ENCODE measurements at regions not wholly inside any gene's neighbourhood (a gene's known extent, or its start where the extent isn't known, plus 50 kb on each side); places are given as distances from the start of the nearest gene placed in this dataset.
"Not testable (repeated sequence)": the region's sequence is repeated elsewhere in the genome, so short reads cannot be mapped to it uniquely, and the experiment has no call there.

GRCh38 chrX:113470166-113470565 lies 629.5 kb upstream of the AMOT start:
- no peak for DNase-seq

DNA sequence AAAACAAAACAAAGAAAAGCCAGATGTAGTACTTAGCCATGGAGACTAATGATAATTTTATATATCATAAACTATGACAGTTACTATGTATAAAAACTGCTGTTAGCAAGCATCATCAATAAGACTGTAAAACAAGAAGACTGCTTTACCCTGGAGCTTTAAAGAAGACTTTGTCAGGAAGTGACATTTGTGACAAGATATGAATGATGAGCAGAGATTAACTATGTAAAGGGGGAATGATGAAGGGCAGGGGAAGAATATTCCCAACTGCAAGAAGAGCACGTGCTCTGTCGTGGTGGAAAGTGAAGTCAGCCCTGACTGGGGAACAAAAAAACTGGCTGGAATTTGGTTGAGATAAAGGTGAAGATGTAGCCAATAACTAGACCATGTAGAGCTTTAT lies 617.1 kb upstream of the AMOT start:
- DNase-seq = no peak

DNA sequence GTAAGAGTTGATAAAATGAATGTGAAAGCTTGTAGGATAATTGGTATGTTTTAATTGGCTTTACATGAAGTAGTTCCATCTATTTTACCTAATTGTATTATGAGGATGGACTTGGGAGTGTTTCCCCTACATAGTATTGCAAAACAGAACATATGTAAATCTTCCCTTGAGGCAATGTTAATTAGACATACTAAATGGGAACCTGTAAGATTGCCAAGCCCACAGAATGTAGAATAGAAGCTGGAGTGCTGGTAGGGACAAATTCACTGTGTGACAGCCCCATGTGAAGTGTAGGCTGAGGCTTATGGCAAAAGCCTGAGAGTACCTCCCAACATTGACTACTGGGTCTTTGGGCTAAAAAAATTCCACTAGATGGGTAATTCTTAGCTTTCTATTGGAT lies 615.0 kb upstream of the AMOT start:
- no peak for DNase-seq

- no peak for DNase-seq
Measured at GRCh38 chrX:113429011-113429410, 588.4 kb upstream of the AMOT start.

DNA sequence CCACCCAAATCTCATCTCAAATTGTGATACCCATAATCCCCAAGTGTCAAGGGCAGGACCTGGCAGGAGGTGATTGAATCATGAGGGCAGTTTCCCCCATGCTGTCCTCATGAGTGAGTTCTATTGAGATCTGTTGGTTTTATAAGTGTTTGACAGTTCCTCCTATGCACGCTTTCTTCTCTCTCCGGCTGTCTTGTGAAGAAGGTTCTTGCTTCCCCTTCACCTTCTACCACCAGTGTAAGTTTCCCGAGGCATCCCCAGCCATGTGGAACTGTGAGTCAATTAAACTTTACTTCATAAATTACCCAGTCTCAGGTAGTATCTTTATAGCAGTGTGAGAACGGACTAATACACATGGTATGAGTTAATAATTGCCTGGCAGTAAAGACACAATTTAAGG lies 581.7 kb upstream of the AMOT start:
- DNase-seq = no peak

GRCh38 chrX:113421432-113421831 lies 580.8 kb upstream of the AMOT start:
- DNase-seq = no peak

- DNase-seq = no peak
Measured at GRCh38 chrX:113412106-113412505, 571.5 kb upstream of the AMOT start.

DNA sequence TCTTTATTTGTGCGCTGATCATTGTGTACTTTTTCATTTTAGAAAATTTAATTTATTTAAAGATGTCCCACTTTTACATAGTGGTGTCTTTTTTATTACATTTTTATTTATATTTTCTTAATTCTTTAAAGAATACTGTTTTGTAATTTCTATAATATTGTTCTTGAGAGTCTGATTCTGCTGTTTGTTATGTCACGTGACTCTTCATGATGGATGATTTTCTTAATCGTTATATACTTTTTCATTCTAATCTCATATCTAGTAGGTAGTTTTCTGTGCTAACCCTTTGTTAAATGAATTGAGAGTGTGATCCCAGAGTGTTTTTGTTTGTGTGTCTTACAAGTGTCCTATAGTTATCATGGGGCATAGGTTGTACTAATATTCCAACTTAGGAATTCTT lies 568.2 kb upstream of the AMOT start:
- DNase-seq = no peak

DNA sequence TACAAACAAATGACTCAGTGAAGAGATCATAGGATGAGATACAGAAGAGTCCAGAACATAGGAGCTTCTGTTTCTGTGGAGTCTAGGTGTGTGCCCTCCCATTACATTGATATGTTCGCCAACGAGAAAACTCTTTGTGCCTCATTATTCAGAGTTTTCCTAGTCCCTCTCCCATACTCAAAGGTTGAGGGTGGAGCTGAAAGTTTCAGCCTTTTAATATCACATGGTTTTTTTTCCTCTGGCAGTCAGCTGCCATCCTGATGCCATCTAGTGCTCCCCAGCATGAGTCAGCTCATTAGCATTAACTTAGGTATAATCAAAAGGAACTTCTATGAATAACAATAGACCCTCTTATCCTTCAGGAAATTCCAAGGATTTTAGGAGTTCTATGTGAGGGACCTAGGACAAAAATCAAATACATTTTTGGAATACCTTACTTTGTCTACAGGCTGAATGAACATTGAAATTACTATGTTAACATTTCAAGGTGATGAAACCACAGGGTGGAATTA lies 559.6 kb upstream of the AMOT start:
- no peak for DNase-seq

DNA sequence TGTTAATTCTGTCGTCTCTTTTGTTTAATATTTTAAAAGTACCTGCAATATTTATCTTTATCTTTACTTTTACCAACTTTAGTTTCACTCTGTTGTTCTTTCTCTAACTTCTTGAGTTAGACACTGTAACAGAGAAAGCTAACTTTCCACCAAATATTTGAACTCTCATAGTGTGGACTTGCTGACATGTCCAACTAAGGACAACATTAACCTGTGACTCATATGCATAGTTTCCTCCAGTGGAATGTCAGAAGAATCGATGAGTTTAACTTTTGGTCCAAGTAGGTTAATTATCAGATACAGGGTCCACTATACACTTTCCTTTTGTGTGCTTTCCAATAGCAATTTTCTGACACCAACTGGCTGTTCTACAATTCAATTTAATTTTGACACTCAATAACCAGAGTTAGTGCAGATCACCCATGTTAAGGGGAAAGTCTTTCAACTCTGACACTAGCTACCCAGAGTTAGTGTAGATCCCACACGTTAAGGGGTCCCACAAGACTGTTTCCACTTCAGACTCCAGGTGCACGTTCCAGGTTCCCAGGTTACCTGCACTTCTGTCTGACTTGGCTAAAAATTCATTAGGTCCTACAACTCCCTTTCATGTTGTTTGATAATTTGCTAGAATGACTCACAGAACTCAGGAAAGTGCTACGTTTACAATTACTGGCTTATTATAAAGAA lies 559.0 kb upstream of the AMOT start:
- DNase-seq = no peak

DNA sequence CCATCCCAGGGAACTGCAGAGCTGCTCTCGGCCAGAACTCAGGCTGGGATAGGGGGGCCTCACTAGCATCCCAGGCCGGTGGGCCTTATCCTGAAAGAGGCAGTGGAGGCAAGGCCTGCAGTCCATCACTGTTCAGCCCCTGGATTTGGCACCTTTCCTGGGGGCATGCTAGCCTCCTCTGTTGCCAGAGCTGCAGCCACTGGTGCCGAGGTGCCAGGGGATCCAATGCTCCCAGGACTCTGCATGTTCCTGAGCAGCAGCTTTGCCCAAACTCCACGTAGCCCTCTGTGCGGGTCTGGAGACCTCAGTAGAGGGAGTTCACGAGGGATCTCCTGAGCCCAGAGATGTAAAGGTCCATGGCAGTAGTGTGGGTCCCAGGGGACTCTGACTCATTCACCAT lies 551.7 kb upstream of the AMOT start:
- no peak for DNase-seq

DNA sequence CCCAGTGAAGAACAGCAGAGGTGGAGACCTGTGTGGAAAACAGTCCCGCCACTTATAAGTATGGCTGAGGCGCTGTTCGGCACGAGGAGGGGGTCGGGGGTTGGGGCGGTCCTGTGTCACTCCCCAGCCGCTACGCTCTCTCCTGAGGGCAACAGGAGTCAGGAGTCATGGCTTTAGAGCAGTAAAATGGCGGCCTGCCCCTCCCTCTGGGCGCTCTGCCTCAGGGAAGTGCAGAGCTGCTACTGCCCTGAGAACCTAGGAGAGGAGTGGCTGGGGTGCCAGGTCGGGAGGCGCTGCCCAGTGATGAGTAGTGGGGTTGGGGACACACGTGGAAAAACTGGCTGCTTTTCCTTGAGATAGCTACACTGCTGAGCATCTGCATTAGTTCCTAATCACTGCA lies 551.2 kb upstream of the AMOT start:
- no peak for DNase-seq

DNA sequence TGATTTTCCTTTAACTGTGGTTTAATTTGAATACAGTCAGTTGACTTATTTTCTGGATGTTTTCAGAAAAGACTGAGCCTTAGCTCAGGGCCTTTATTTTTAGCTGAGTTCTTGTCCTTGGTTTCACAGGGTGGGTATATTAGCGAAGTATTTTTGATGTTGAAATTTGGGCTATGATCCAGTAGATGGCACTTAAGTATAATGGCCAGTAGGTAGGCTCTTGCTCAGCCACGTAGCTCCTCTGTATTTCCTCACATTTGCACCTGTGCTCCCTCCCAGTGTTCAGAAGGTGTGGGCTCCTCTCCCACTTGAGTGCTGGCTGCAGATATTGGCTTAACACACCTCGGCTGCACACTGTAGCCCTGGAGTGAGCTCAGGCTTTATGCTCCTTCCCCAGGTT lies 549.9 kb upstream of the AMOT start:
- DNase-seq = no peak

- DNase-seq = no peak
Measured at GRCh38 chrX:113389846-113390245, 549.2 kb upstream of the AMOT start.

GRCh38 chrX:113384628-113385027 lies 544.0 kb upstream of the AMOT start:
- no peak for DNase-seq

DNA sequence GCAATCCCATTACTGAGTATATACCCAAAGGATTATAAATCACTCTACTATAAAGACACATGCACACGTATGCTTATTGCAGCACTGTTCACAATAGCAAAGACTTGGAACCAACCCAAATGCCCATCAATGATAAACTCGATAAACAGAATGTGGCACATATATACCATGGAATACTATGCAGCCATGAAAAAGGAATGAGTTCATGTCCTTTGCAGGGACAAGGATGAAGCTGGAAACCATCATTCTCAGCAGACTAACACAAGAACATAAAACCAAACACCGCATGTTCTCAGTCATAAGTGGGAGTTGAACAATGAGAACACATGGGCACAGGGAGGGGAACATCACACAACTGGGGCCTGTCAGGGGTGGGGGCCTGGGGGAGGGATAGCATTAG lies 532.8 kb upstream of the AMOT start:
- not testable (repeated sequence) for DNase-seq

DNA sequence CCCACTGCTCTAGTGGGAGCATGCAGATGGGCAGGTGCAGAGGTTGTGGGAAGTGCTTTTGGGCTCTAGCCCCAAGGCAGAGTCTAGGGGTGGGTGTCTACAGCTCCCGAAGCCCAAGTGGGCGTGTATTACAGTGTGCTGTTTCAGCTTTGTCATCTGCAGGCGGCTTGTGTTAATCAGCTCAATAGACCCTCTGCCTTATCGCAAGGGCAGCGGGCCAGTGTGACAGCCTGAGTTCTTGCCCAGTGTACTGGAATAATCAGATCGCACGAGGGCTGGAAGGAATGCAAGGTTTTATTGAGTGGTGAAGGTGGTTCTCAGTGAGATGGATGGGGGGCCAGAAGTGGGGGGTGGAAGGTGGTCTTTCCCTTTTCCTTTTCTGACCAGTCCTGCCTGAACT lies 529.4 kb upstream of the AMOT start:
- no peak for DNase-seq

DNA sequence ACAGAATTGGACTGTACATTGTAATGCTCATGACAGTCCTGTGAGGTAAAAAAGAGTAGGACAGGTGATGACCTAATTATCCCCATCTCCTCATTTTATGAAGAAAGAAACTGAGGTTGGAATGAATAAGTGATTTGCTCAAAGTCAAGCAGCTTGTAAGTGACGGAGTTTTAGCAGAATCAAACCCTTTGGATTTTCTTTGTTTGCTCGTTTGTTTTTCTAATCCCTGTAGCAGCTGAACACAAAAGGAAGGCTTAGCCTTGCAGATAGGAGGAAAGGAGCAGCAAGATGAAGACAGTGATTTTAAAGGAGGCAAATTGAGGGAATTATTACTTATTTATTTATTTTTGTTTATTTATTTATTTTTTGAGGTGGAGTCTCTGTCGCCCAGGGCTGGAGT lies 528.4 kb upstream of the AMOT start:
- DNase-seq = no peak

DNA sequence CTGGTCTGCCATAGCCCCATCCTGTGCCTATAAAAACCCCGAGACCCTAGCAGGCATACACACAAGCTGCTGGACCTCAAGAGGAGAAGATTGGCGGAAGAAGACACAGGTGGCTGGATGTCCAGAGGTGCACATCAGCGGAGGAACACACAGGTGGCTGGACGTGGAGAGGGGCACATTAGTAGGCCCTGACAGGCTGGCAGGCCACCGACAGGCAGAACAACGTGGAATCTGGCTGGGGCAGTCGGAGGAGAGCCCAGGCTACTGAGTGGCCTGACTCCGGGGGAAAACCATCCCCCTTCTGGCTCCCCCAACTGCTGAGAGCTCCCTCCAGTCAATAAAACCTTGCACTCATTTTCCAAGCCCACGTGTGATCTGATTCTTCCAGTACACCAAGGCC lies 512.5 kb upstream of the AMOT start:
- no peak for DNase-seq

DNA sequence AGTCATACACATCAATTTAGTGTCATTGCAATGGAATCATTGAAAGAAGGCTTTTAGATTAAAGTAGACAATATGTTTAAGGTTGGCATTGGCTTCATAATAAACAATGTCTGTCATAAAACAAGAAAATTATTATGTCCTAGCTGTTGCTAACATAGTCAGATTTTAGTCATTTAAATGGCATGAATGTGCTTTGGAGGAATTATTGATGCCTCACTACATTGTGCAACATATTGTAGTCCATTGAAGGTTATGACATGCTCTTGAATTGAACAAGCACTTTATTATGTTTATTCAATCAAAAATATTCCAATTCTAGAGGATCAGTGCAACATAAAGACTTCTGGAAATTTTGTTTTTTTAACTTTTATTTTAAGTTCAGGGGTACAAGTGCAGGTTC lies 489.8 kb upstream of the AMOT start:
- DNase-seq = no peak

DNA sequence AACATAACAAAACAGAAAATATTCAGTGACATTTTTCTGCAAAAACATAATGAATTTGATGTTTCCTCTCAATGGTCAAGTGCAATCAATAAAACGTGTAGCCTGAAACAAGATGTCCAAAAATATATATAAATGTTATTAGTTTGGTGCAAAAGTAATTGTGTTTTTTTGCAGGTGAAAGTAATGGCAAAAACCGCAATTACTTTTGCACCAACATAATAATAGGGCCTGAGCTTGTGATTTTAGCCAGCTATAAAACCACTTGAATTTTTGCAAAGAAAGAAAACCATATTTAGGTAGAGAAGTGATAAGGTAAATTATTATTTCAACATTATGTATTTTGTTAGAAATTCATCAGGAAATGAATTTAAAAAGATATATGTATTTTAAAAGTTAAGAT lies 475.3 kb upstream of the AMOT start:
- no peak for DNase-seq

DNA sequence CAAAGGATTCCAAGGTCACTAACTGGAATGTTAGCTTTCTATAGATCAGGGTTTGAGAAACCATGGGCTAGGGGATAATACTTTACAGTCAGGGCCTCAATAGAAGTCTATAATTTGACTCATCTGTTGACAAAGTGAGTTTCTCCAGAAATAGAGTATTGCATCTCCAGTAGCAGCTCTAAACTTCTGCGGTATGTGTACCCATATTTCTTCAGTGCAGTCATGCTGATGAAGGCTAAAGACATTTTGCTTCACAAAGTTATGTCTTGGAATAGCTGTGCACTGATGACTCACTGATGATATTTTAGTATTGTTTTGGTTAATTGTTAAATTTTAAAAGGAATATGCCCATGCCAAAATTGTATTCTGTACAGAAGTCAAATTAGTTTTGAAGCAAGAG lies 464.9 kb upstream of the AMOT start:
- DNase-seq = no peak

- no peak for DNase-seq
Measured at GRCh38 chrX:113300580-113300979, 459.9 kb upstream of the AMOT start.

DNA sequence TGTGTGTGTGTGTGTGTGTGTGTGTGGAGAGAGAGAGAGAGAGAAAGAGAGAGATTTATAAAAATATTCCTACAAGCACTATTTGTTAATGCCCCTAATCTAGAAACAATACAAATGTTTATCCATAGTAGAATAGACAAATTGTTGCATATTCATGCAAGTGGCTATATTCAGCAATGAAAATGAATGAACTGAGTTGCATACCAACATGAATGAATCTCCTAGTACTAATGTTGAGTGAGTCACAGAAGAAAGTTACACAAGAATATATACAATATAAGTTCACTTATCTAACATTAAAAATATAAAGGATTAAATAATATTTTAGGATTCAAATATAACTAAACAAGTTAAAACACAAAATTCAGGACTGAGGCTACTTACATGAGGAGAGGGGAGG lies 456.8 kb upstream of the AMOT start:
- DNase-seq = no peak

DNA sequence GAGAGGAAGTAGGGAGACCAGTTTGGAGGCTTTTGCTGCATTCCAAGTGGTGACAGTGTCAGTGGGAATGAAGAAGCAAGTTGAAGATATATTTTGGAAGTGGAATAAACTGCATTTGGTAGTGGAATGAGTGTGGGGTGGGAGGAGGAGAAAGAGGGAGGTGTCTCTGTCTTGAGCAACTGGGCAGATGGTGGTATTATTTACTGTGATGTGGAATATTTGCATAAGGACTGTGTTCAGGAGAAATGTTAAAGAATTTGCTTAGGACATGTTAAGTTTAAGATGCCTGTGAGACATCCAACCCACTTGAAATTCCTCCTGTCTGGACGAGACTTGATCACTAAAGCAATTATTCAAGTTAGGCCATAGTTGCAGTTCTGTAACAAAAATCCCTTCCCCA lies 448.9 kb upstream of the AMOT start:
- DNase-seq = no peak

- no peak for DNase-seq
Measured at GRCh38 chrX:113287761-113288160, 447.1 kb upstream of the AMOT start.
